ENCODE measurements at regions not wholly inside any gene's neighbourhood (a gene's known extent, or its start where the extent isn't known, plus 50 kb on each side); places are given as distances from the start of the nearest gene placed in this dataset.

GRCh38 chr2:61722800-61723199 is 131.1 kb downstream of the FAM161A start:
- Mint-ChIP-seq H3K9me3 (ENCODE audit: unreplicated experiment) (peaks cover 19% of the 10 kb centered on the region), H3K36me3 (ENCODE audit: insufficient read depth, unreplicated experiment) (no peaks in the 10 kb centered on the region), H3K27ac (ENCODE audit: low read depth, unreplicated experiment) (no peak overlapping the region), H3K27me3 (ENCODE audit: insufficient read depth, unreplicated experiment) (no peaks in the 10 kb centered on the region), H3K4me3 (ENCODE audit: unreplicated experiment) (no peak overlapping the region), H3K4me1 (ENCODE audit: insufficient read depth, unreplicated experiment) (no peaks in the 10 kb centered on the region)
- ChIA-PET POLR2A (no interaction called here), CTCF (no interaction called here)
- no peak for DNase-seq (ENCODE audit: unreplicated experiment)
- intact Hi-C loops (cut with micrococcal nuclease), result no loop called here
- TF ChIP-seq CTCF (IDR thresholded peaks at IDR 0.05; ENCODE audit: unreplicated experiment), result no peak
- no TSS peak for BruUV-seq (replicated peaks)

GRCh38 chr2:61722318-61722717 is 131.5 kb downstream of the FAM161A start:
- no peak overlapping the region for H3K27ac Mint-ChIP-seq (ENCODE audit: low read depth, unreplicated experiment)
- CTCF ChIA-PET, result no interaction called here
- BruUV-seq (replicated peaks), result no TSS peak
- H3K27me3 Mint-ChIP-seq (ENCODE audit: insufficient read depth, unreplicated experiment), result no peaks in the 10 kb centered on the region
- H3K9me3 Mint-ChIP-seq (ENCODE audit: unreplicated experiment), result peaks cover 14% of the 10 kb centered on the region
- H3K36me3 Mint-ChIP-seq (ENCODE audit: insufficient read depth, unreplicated experiment), result no peaks in the 10 kb centered on the region
- intact Hi-C loops (cut with micrococcal nuclease), result no loop called here
- TF ChIP-seq CTCF (IDR thresholded peaks at IDR 0.05; ENCODE audit: unreplicated experiment), result no peak
- no peak for DNase-seq (ENCODE audit: unreplicated experiment)
- H3K4me1 Mint-ChIP-seq (ENCODE audit: insufficient read depth, unreplicated experiment), result no peaks in the 10 kb centered on the region
- POLR2A ChIA-PET, result no interaction called here
- H3K4me3 Mint-ChIP-seq (ENCODE audit: unreplicated experiment), result no peak overlapping the region

- BruUV-seq (replicated peaks), result no TSS peak
- Mint-ChIP-seq H3K36me3 (ENCODE audit: insufficient read depth, unreplicated experiment) (no peaks in the 10 kb centered on the region), H3K4me3 (ENCODE audit: unreplicated experiment) (no peak overlapping the region), H3K27me3 (ENCODE audit: insufficient read depth, unreplicated experiment) (no peaks in the 10 kb centered on the region), H3K4me1 (ENCODE audit: insufficient read depth, unreplicated experiment) (no peaks in the 10 kb centered on the region), H3K9me3 (ENCODE audit: unreplicated experiment) (peaks cover 6% of the 10 kb centered on the region), H3K27ac (ENCODE audit: low read depth, unreplicated experiment) (no peak overlapping the region)
- intact Hi-C loops (cut with micrococcal nuclease), result no loop called here
- ChIA-PET POLR2A (no interaction called here), CTCF (no interaction called here)
- TF ChIP-seq CTCF (IDR thresholded peaks at IDR 0.05; ENCODE audit: unreplicated experiment), result no peak
- DNase-seq (ENCODE audit: unreplicated experiment), result no peak
These were observed 132.5 kb downstream of the FAM161A start for GRCh38 chr2:61721382-61721781.

GRCh38 chr2:61720911-61721310 is 132.9 kb downstream of the FAM161A start:
- ChIA-PET CTCF (no interaction called here), POLR2A (interaction anchor here (0.7 kb wide), 1 partner anchor 9 kb away, joined by 3 read pairs; no protein-coding TSS in a partner anchor)
- H3K4me1 Mint-ChIP-seq (ENCODE audit: insufficient read depth, unreplicated experiment), result no peaks in the 10 kb centered on the region
- no peak for DNase-seq (ENCODE audit: unreplicated experiment)
- TF ChIP-seq CTCF (IDR thresholded peaks at IDR 0.05; ENCODE audit: unreplicated experiment), result no peak
- no peak overlapping the region for H3K4me3 Mint-ChIP-seq (ENCODE audit: unreplicated experiment)
- H3K27ac Mint-ChIP-seq (ENCODE audit: low read depth, unreplicated experiment), result no peak overlapping the region
- intact Hi-C loops (cut with micrococcal nuclease), result no loop called here
- no TSS peak for BruUV-seq (replicated peaks)
- no peaks in the 10 kb centered on the region for H3K36me3 Mint-ChIP-seq (ENCODE audit: insufficient read depth, unreplicated experiment)
- peaks cover 2% of the 10 kb centered on the region for H3K9me3 Mint-ChIP-seq (ENCODE audit: unreplicated experiment)
- H3K27me3 Mint-ChIP-seq (ENCODE audit: insufficient read depth, unreplicated experiment), result no peaks in the 10 kb centered on the region

Data from MCF 10A (cell line).